IPS-20b (cell line): ENCODE measurements at regions not wholly inside any gene's neighbourhood (a gene's known extent, or its start where the extent isn't known, plus 50 kb on each side); places are given as distances from the start of the nearest gene placed in this dataset.

ENCODE experiments used
- H3K27ac ChIP-seq: one replicate; pipeline ENCODE4 v1.5.1; 2013; ENCODE audit warnings: low read length
- H3K27me3 ChIP-seq: 2 replicates; pipeline ENCODE4 v1.6.1; 2013; ENCODE audit warnings: mild to moderate bottlenecking, low read length, inconsistent platforms; ENCODE audit not compliant: insufficient read depth
- H3K36me3 ChIP-seq: 2 replicates; pipeline ENCODE4 v1.6.1; 2013; ENCODE audit warnings: low read depth, mild to moderate bottlenecking, inconsistent platforms, low read length, moderate library complexity; ENCODE audit not compliant: insufficient read depth
- H3K4me1 ChIP-seq: 2 replicates; pipeline ENCODE4 v1.6.1; 2013; ENCODE audit warnings: mild to moderate bottlenecking, control low read depth, inconsistent platforms, low read length, moderate library complexity; ENCODE audit not compliant: insufficient read depth
- H3K4me3 ChIP-seq: 2 replicates; pipeline ENCODE4 v1.5.1; 2013; ENCODE audit warnings: mild to moderate bottlenecking, low read length, inconsistent platforms
- H3K9ac ChIP-seq: 2 replicates; pipeline ENCODE4 v1.6.1; 2013; ENCODE audit warnings: low read depth, mild to moderate bottlenecking, inconsistent platforms, low read length, moderate library complexity
- H3K9me3 ChIP-seq: 2 replicates; pipeline ENCODE4 v1.6.1; 2013; ENCODE audit warnings: mild to moderate bottlenecking, low read depth, low read length, inconsistent platforms; ENCODE audit not compliant: insufficient read depth

DNA sequence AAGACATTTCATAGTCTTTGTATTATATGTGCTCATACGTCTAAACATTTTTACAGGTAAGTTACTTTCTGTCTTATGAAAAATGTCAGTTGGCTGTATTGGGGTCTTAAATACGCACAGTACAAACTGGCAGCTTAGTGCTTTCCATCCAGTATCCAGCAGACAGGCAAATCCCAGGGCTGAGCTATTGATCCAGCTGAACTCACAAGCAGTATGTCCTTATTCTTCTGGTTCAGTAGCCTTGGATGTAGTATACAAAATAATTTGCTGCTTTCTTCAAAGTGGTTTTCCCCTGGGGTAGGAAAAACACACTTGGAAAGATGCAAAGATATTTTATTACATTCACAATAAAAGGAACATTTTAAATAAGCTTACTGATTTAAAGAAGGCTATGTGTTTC lies 617.2 kb downstream of the NR2F1-AS1 start:
- H3K9ac ChIP-seq, result no peak overlapping the region
- H3K4me3 ChIP-seq, result no peak overlapping the region
- H3K4me1 ChIP-seq, result no peaks in the 10 kb centered on the region
- no peak overlapping the region for H3K27ac ChIP-seq
- no peaks in the 10 kb centered on the region for H3K27me3 ChIP-seq
- no peaks in the 10 kb centered on the region for H3K9me3 ChIP-seq
- H3K36me3 ChIP-seq, result no peaks in the 10 kb centered on the region

DNA sequence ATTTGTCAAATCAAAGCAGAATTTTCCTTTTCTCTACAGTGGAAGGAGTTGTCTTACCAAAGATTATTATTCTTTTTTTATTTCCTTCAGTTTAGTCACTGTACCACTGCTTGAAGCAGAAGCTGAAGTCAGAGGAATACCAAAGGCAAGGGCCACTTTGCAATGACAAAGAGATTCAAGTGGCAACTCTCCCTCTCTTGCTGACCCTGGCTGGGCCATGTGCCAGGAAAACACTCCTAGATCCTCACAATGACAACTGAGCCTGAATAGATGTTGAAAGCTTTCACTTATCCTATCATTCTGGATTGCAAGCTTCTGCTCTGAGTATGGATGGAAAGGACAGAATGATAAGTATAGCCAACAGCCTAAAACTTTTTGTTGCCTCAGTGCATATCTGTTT lies 618.3 kb downstream of the NR2F1-AS1 start:
- Histone ChIP-seq H3K36me3 (no peaks in the 10 kb centered on the region), H3K9ac (no peak overlapping the region), H3K9me3 (no peaks in the 10 kb centered on the region), H3K4me3 (no peak overlapping the region), H3K27ac (no peak overlapping the region), H3K27me3 (no peaks in the 10 kb centered on the region), H3K4me1 (no peaks in the 10 kb centered on the region)

DNA sequence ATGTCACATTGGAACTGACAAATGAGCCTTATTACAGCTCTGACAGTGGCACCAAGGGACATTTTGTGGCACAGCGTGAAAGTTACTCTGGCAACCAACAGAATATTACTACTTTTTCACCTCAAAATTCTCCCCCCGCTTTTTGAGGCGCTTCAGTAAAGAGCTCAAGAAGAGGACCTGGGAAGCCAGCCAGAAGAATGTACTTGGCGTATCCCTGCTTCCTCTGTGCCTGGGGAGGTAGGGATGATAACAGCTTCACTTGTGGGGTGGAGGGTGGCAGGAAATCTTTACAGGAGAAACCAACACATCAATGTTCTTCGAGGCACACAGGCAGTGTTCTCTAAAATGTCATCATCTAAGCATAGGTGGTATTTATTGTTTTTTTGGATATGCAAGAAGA lies 624.1 kb downstream of the NR2F1-AS1 start:
- Histone ChIP-seq H3K9me3 (peaks cover 3% of the 10 kb centered on the region; the same call in 1 of the 2 replicates), H3K27me3 (no peaks in the 10 kb centered on the region)

DNA sequence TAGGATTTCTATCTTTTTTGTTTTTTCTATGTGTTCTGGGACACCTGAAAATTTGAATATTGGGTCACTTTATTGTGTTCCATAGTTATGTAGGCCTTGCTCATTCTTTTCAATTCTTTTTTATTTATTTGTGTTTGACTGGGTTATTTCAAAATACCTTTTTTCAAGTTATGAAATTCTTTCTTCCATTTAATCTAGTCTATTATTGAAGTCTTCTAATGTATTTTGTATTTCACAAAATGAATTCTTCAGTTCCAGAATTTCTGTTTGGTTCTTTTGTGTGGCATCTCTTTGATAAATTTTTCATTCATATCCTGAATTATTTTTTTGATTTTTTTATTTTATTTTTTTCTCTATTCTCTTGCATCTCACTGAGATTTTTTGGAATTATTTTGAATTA lies 628.8 kb downstream of the NR2F1-AS1 start:
- H3K27me3 ChIP-seq, result no peaks in the 10 kb centered on the region
- no peaks in the 10 kb centered on the region for H3K4me1 ChIP-seq
- no peak overlapping the region for H3K9ac ChIP-seq

More for the DNA sequence above, 624.1 kb downstream of the NR2F1-AS1 start:
- Histone ChIP-seq H3K9ac (no peak overlapping the region), H3K4me1 (no peaks in the 10 kb centered on the region), H3K27ac (no peak overlapping the region), H3K36me3 (no peaks in the 10 kb centered on the region), H3K4me3 (no peak overlapping the region)

DNA sequence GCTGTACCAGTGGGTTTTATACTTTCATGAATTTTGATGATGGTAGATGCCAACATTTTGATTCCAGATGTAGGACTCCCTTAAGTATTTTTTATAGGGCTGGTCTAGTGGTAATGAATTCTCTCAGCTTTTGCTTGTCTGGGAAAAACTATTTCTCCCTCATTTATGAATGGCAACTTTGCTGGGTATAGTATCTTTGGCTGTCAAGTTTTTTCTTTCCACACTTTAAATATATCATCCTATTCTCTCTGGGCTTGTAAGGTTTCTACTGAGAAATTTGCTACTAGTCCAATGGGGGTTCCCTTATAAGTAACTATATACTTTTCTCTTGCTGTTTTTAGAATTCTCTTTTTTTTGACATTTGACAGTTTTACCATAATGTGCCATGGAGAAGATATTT lies 629.3 kb downstream of the NR2F1-AS1 start:
- peaks cover 6% of the 10 kb centered on the region; the same call in 1 of the 2 replicates for H3K9me3 ChIP-seq
- H3K4me1 ChIP-seq, result no peaks in the 10 kb centered on the region
- no peak overlapping the region for H3K9ac ChIP-seq
- H3K27ac ChIP-seq, result no peak overlapping the region
- H3K27me3 ChIP-seq, result no peaks in the 10 kb centered on the region
- no peaks in the 10 kb centered on the region for H3K36me3 ChIP-seq
- no peak overlapping the region for H3K4me3 ChIP-seq

More for the DNA sequence above, 628.8 kb downstream of the NR2F1-AS1 start:
- no peaks in the 10 kb centered on the region for H3K36me3 ChIP-seq
- no peak overlapping the region for H3K4me3 ChIP-seq
- peaks cover 6% of the 10 kb centered on the region; the same call in 1 of the 2 replicates for H3K9me3 ChIP-seq
- H3K27ac ChIP-seq, result no peak overlapping the region

DNA sequence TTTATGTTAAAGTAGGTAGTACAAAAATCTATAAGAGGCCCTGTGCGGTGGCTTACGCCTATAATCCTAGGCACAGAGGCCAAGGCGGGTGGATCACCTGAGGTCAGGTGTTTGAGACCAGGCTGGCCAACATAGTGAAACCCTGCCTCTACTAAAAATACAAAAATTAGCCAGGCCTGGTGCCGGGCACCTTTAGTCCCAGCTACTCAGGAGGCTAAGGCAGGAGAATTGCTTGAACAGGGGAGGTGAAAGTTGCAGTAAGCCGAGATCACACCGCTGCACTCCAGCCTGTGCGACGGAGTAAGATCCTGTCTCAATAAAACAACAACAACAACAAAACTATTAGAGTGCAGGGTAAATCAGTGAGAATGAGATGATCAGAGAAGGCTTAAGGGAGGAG lies 634.5 kb downstream of the NR2F1-AS1 start:
- H3K27ac ChIP-seq, result no peak overlapping the region
- H3K9me3 ChIP-seq, result no peaks in the 10 kb centered on the region; the same call in 1 of the 2 replicates
- H3K4me3 ChIP-seq, result no peak overlapping the region
- no peak overlapping the region for H3K9ac ChIP-seq
- no peaks in the 10 kb centered on the region for H3K36me3 ChIP-seq
- H3K27me3 ChIP-seq, result no peaks in the 10 kb centered on the region
- no peaks in the 10 kb centered on the region for H3K4me1 ChIP-seq

DNA sequence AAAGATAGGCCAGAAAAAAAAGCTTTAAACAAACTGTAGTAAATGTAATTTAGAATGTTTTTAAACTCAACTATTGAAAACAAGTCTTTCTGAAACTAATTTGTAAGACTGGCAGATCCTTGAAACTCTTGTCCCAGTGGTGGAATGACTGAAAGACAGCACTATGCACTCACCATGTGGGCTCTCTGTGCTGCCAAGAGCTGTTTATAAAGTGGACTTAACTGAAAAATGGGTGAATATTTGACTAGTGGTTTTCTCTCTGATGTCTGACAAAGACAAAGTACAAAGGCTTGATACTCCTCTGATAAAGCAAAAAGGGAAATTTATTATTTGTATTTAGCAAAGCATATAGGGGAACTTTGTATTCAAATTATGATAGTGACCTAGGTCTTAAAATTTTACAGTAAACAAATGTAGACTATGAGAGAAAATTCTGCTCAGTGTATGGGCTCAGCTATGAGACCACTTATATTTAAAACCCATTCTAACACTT lies 635.4 kb downstream of the NR2F1-AS1 start:
- no peaks in the 10 kb centered on the region for H3K27me3 ChIP-seq
- H3K9ac ChIP-seq, result no peak overlapping the region
- no peaks in the 10 kb centered on the region for H3K36me3 ChIP-seq
- H3K4me3 ChIP-seq, result no peak overlapping the region
- H3K9me3 ChIP-seq, result no peaks in the 10 kb centered on the region; the same call in 1 of the 2 replicates
- no peaks in the 10 kb centered on the region for H3K4me1 ChIP-seq
- H3K27ac ChIP-seq, result no peak overlapping the region

DNA sequence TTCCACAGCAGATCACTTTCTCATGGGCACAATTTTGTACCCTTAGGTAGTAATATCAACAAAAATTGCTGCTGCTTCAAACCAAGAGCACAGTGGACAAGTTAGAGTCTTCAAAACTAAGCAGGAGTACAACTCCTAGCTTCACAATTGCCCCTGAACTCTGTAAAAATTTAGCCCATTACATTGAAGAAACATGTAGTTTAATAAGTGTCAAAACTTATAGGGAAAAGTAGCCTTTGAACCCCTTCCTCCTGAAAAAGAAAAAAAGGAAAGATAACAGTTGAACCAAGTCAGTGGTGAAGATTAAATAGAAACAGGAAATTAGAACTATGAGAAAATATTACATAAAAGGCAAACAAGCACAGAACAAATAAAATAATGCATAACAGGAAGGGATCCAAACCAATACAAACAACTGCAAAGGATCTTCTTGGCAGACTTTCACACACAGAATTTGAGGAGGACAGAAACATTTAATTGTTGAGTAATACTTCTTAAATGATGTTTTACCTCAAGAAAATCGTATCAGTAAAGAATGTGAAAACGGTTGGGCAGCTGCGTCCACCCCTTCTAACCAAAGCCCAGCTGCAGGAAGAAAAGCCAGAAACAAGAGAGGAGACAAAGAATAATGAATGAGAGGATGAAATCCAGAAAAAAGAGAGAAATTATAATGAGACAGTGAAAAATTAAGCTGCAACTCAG lies 636.0 kb downstream of the NR2F1-AS1 start:
- Histone ChIP-seq H3K27ac (no peak overlapping the region), H3K9ac (no peak overlapping the region)

DNA sequence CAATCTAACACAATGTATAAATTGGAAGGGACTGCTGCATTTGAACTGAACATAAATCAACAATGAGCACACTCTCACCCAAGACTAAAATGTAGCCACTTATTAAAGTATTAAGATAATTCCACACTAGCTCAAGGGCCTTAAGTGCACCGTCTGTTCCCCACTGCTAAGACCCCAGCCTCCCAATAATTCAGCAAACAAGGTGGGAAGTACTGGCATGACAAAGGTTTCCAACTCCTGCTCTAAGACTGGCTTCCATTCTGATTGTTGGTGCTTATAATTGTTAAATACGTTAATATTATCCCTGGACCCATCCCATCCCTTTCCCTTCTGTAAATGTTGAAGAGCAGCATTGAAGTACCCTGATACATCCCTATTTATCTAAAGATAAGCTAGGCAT lies 636.7 kb downstream of the NR2F1-AS1 start:
- Histone ChIP-seq H3K9me3 (no peaks in the 10 kb centered on the region; the same call in 1 of the 2 replicates), H3K9ac (no peak overlapping the region), H3K4me3 (no peak overlapping the region), H3K27ac (no peak overlapping the region), H3K36me3 (no peaks in the 10 kb centered on the region), H3K27me3 (no peaks in the 10 kb centered on the region), H3K4me1 (no peaks in the 10 kb centered on the region)

More for the DNA sequence above, 636.0 kb downstream of the NR2F1-AS1 start:
- no peaks in the 10 kb centered on the region for H3K4me1 ChIP-seq
- H3K27me3 ChIP-seq, result no peaks in the 10 kb centered on the region
- H3K4me3 ChIP-seq, result no peak overlapping the region
- no peaks in the 10 kb centered on the region for H3K36me3 ChIP-seq
- no peaks in the 10 kb centered on the region; the same call in 1 of the 2 replicates for H3K9me3 ChIP-seq

DNA sequence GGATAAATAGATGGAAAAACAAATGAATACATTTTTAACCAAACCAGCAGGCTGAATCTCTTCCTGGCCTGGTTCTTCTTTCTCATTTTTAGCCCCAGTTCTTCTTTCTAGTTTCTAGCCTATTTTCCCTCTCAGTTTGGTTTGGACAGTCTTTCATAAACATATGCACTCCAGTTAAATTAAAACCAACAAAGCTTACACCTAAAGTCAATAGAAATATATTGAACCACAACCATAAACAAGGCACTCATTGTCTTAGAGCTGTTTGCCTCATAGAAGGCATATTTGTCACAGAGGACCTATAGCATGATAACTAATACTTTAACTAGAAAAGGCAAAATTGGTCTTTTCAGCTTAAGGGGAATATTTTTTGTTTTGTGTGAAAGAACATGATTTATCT lies 638.3 kb downstream of the NR2F1-AS1 start:
- H3K36me3 ChIP-seq, result no peaks in the 10 kb centered on the region

DNA sequence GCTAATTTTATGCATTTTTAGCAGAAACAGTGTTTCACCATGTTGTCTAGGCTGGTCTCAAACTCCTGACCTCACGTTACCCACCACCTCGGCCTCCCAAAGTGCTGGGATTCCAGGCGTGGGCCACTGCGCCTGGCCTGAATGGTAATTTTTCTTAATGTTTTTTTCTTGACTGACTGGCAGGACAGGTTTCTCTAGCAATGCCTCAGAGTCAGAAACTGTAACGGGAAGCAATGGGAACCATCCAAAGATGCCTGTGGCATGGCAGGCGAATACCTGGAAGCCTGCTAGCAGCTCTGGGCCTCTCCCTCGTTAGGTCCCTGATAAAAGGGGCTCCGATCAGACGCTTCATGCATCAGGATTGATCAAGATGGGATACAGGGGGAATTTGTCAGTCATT lies 639.2 kb downstream of the NR2F1-AS1 start:
- Histone ChIP-seq H3K27ac (no peak overlapping the region), H3K36me3 (no peaks in the 10 kb centered on the region), H3K9me3 (no peaks in the 10 kb centered on the region), H3K4me1 (no peaks in the 10 kb centered on the region), H3K4me3 (no peak overlapping the region), H3K9ac (no peak overlapping the region), H3K27me3 (no peaks in the 10 kb centered on the region)

More for the DNA sequence above, 638.3 kb downstream of the NR2F1-AS1 start:
- no peaks in the 10 kb centered on the region for H3K9me3 ChIP-seq
- H3K4me1 ChIP-seq, result no peaks in the 10 kb centered on the region
- H3K27ac ChIP-seq, result no peak overlapping the region
- H3K4me3 ChIP-seq, result no peak overlapping the region
- H3K9ac ChIP-seq, result no peak overlapping the region
- no peaks in the 10 kb centered on the region for H3K27me3 ChIP-seq

DNA sequence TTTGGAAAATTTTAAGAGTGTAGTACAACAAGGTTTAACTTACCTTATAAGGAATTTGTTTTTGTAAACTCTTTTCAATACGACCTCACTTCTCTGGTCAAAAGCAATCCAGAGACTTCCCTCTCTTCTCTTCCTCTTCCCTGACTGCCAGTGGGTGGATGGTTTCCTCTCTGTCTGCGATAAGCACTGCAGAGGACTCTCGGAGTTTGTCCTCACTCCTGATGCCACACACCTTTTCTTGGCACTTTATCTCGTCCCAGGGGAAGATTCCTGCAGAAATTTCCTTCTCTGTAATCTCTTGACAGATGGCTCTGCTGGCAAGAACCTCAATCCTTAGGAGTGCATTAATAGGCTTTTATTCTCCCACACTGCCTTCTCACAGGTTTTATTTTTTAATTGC lies 641.6 kb downstream of the NR2F1-AS1 start:
- no peaks in the 10 kb centered on the region for H3K27me3 ChIP-seq
- no peak overlapping the region for H3K27ac ChIP-seq
- no peaks in the 10 kb centered on the region for H3K4me1 ChIP-seq
- no peaks in the 10 kb centered on the region for H3K36me3 ChIP-seq
- no peaks in the 10 kb centered on the region for H3K9me3 ChIP-seq
- no peak overlapping the region for H3K4me3 ChIP-seq
- H3K9ac ChIP-seq, result peak overlapping the region; percentile 18; the same call in 1 of the 2 replicates
